Kidney (tissue), 13 donors: ENCODE measurements at regions not wholly inside any gene's neighbourhood (a gene's known extent, or its start where the extent isn't known, plus 50 kb on each side); places are given as distances from the start of the nearest gene placed in this dataset.
A peak's percentile ranks its signal among the peaks of the same experiment; 100 is the strongest.

Experiments used
- DNase-seq, 5 donors: peaks; one replicate each; pipeline ENCODE4 v3.0.0-alpha.2; 2013 to 2020
- FAIRE-seq: peaks from 2 replicates; lab custom pipeline; 2012; peaks lifted over from hg19 to GRCh38; lab: Jason Lieb, UNC
- H3K27ac ChIP-seq, 2 donors: one replicate each; pipeline ENCODE4 v1.7.0; 2013; ENCODE audit warnings: low read depth in 2 of 2, low read length in 2 of 2, inconsistent platforms in 1 of 2
- H3K27me3 ChIP-seq: one replicate; pipeline ENCODE4 v1.7.1; 2013; ENCODE audit warnings: low read length, inconsistent platforms; ENCODE audit not compliant: control insufficient read depth, insufficient read depth
- H3K36me3 ChIP-seq, 3 donors: one replicate each; pipeline versions ENCODE4 v1.7.0 to v1.7.1; 2013; ENCODE audit warnings: low read length in 3 of 3, control low read depth in 1 of 3, inconsistent platforms in 1 of 3; ENCODE audit not compliant: insufficient read depth in 3 of 3, control insufficient read depth in 2 of 3
- H3K4me1 ChIP-seq, 3 donors: one replicate each; pipeline versions ENCODE4 v1.7.0 to v1.7.1; 2013; ENCODE audit warnings: low read length in 3 of 3, inconsistent platforms in 1 of 3, low read depth in 1 of 3; ENCODE audit not compliant: control insufficient read depth in 2 of 3, insufficient read depth in 2 of 3
- H3K4me3 ChIP-seq, 3 donors: one replicate each; pipeline versions ENCODE4 v1.7.0 to v1.8.1; 2013; ENCODE audit warnings: low read length in 3 of 3, control low read depth in 1 of 3, inconsistent platforms in 1 of 3
- H3K9ac ChIP-seq, 3 donors: one replicate each; pipeline versions ENCODE4 v1.7.0 to v1.7.1; 2013; ENCODE audit warnings: low read length in 3 of 3, control low read depth in 1 of 3, inconsistent platforms in 1 of 3
- H3K9me3 ChIP-seq, 3 donors: one replicate each; pipeline versions ENCODE4 v1.7.0 to v1.7.1; 2013; ENCODE audit warnings: low read length in 3 of 3, control low read depth in 1 of 3, inconsistent platforms in 1 of 3; ENCODE audit not compliant: control insufficient read depth in 2 of 3, insufficient read depth in 1 of 3
- CTCF ChIP-seq: IDR thresholded peaks from 3 replicates; pipeline ENCODE4 v1.5.1; 2012; ENCODE audit warnings: mild to moderate bottlenecking, moderate library complexity, borderline replicate concordance; ENCODE audit not compliant: insufficient read depth; ENCODE audit errors: extremely low read depth
- intact Hi-C: fragments of 100-400 bp; cut with DNase I; formaldehyde crosslinking; loops from one replicate; pipeline ENCODE4 v1.11.1; 2022
- donor health status: control.
- donor health status: control.
- donor health status: control.
- donor health status: control.
- donor health status: control.
- donor health status: DM: yes; HTN: yes; CAD: no.
- donor health status: Normal renal cell carcinoma (clear cell type).

DNA sequence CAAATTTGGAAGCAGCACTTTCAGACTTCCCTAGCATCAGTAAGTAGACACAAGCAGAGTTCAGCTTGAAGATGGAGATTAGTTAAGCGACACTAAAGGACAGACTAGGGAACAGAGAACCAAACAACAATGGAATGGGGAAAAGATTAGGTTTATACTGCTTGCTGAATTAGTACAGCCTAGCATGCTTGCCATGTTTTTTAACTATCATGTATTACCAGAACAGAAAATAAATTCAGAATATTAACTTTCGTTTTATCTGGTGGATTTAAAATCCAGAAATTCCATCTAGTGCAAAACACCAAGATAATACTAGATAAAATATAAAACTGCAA, 451.5 kb upstream of the SLC10A2 start:
- no peak for TF ChIP-seq CTCF
- Histone ChIP-seq H3K36me3 (no peaks in the 10 kb centered on the region), H3K4me3 (no peak overlapping the region), H3K9ac (no peak overlapping the region), H3K9me3 (no peaks in the 10 kb centered on the region), H3K4me1 (peaks cover 0 to 4% (median 0%) of the 10 kb centered on the region in 3 donors), H3K27ac (peak overlapping the region in 1 of 2 donors; percentile 54), H3K27me3 (no peaks in the 10 kb centered on the region)
- DNase-seq (no peak), FAIRE-seq (no peak)
- intact Hi-C loops: no loop called here

- H3K9me3 ChIP-seq: no peaks in the 10 kb centered on the region
- DNase-seq (peak in 2 of 5 donors; percentile 85 to 89), FAIRE-seq (peak; percentile 93)
- H3K4me3 ChIP-seq: no peak overlapping the region
- peaks cover 0 to 4% (median 0%) of the 10 kb centered on the region in 3 donors for H3K4me1 ChIP-seq
- peak overlapping the region in 1 of 2 donors; percentile 54 for H3K27ac ChIP-seq
- intact Hi-C loops: no loop called here
- H3K27me3 ChIP-seq: no peaks in the 10 kb centered on the region
- no peak overlapping the region for H3K9ac ChIP-seq
- no peaks in the 10 kb centered on the region for H3K36me3 ChIP-seq
- no peak for TF ChIP-seq CTCF
These were observed 451.0 kb upstream of the SLC10A2 start for GRCh38 chr13:103517066-103517767.

DNA sequence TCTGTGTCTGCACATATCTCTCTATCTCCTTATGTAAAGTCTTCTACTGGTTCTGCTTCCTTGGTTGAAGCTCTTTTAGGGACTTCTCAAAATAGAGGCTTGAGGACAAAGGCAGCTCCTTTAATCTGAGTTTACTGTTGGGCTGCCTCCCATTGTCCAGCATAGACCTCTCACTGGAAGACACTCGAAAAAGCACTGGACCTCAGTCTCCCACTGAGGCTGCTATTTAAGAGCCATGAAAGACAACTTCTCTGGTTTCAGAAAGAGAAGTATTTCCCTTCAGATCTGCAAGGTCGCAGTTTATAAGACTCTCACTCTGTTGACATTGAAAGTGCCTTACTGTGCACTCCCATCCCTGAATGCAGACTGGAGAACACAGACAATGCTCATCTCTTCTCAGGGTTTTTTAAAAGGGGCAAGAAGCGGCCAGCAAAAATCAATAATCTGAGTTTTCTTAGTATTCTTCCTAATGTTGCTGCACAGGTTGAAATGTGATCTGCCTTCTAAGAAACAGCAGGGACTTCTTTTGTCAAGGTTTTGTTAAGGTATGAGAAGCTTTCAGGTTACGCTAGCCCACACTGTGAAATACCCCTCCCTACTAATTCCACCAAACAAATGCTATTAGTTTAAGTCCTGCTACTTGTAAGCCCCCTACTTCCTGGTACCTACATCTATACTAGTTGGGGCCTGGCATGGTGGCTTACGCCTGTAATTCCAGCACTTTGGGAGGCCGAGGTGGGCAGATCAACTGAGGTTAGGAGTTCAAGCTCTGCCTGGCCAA, 450.0 kb upstream of the SLC10A2 start:
- intact Hi-C loops: no loop called here
- Histone ChIP-seq H3K4me3 (no peak overlapping the region), H3K27ac (no peak overlapping the region), H3K27me3 (no peaks in the 10 kb centered on the region), H3K9me3 (no peaks in the 10 kb centered on the region), H3K36me3 (no peaks in the 10 kb centered on the region), H3K9ac (no peak overlapping the region), H3K4me1 (peaks cover 0 to 4% (median 0%) of the 10 kb centered on the region in 3 donors)
- no peak for FAIRE-seq
- peak in 1 of 5 donors; percentile 7 for DNase-seq
- no peak for TF ChIP-seq CTCF
